IPS DF 4.7 (cell line): ENCODE measurements at regions not wholly inside any gene's neighbourhood (a gene's known extent, or its start where the extent isn't known, plus 50 kb on each side); places are given as distances from the start of the nearest gene placed in this dataset.

Source experiments
- DNase-seq: peaks from one replicate; pipeline ENCODE4 v3.0.0-alpha.2; 2013; ENCODE audit warnings: low spot score; ENCODE audit errors: extremely low read depth

DNA sequence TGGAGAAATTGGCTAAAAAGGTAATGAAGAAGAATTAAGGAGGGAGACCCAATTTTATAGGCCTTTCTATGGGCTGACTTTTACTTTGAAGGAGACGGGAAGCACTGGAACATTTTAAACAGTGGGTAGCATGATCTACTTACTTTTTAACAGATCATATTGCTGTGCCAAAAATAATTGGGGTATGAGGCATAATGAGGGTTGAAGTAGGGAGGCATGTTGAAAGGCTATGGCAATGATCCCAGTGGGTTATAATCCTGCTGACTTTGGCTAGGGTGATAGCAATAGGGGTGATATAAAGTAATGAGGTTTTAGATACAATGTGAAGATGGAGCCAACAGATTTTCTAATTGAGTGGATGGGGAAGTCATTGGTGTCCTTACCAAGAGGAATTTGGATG lies 73.2 kb downstream of the GPR37 start:
- DNase-seq: no peak

- no peak for DNase-seq
These were observed 74.8 kb downstream of the GPR37 start for GRCh38 chr7:124690840-124691239.

GRCh38 chr7:124689931-124690330 lies 75.7 kb downstream of the GPR37 start:
- DNase-seq: no peak

GRCh38 chr7:124689523-124689922 lies 76.1 kb downstream of the GPR37 start:
- no peak for DNase-seq

DNA sequence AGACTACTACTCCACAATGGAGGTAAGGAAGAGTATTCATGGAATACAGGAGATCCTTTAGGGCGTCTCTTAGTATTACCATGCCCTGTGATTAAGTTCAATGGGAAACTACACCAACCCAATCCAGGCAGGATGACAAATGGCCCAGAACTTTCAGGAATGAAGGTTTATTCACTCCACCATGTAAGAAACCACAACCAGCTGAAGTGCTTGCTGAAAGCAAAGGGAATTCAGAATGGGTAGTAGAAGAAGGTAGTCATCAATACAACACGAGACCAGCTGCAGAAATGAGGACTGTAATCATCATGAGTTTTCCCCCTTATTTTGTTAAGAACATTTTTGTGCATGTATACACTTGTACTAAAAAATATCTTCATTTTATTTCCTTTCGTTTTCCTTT lies 76.6 kb downstream of the GPR37 start:
- no peak for DNase-seq

DNA sequence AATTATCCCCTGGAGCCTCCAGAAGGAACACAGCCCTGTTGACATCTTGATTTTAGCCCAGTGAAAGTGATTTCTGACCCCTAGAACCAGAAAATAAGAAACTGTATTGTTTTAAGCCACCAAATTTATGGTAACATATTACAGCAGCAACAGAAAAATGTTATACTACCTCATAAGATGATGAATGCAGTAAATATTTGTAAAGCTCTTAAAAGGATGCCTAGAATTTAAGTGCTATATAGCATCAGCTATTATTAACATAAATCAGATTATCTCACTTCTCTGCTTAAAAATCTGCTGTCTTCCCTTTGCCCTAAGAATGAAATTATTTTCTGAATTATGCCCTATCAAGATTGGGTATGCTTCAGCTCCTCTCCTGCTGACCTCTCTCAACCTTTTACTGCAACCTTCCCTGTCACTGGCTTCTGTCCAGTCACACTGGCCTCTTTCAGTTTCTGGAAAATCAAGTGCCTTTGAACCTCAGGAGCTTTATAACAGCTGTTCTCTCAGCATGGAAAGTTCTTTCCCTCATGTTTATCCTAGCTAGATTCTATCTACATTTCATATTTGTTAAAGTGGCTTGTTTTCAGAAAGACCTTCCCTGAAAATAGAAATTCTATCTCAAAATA lies 78.9 kb downstream of the GPR37 start:
- DNase-seq: no peak

GRCh38 chr7:124681946-124682345 lies 83.6 kb downstream of the GPR37 start:
- DNase-seq: no peak

- no peak for DNase-seq
These were observed 85.3 kb downstream of the GPR37 start for GRCh38 chr7:124680304-124680703.

GRCh38 chr7:124679586-124680225 lies 85.9 kb downstream of the GPR37 start:
- no peak for DNase-seq

- DNase-seq: no peak
These were observed 86.4 kb downstream of the GPR37 start for GRCh38 chr7:124679146-124679545.

DNA sequence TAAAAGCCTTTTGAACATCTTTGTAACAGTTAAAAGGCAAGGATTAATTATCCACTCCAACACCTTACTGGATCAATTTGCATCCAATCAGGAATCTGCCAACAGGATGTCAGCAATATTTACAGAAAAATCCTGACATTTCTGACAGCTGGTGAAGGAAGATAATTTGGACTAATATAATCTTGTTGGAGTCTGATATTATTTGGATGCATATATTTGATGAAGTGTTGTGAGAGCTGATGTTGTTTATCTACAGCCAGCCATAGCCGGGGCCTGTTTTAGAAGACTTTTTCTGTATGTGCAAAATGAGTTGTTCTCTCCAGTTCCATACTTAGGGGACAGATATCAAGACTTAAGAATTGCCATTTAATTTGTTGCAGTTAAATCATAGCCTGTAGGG lies 91.1 kb downstream of the GPR37 start:
- DNase-seq: no peak

DNA sequence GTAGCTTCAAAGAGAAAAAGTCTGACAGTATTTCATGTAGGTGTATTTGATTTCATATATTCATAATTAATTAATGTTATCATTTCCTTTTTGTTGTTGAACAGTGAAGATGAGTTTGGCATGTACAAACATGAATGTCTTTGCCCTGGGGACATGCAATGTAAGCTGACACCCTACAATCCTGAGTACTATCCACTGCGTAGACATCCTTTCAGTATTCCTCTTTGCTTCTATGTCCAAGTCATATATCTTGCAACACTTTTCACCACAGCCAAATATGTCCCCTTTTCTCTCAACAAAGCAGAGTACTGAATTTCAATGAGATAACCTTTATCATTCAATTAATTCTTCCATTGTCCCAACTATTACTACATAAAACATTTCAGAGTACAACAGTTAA lies 93.6 kb downstream of the GPR37 start:
- DNase-seq: no peak

DNA sequence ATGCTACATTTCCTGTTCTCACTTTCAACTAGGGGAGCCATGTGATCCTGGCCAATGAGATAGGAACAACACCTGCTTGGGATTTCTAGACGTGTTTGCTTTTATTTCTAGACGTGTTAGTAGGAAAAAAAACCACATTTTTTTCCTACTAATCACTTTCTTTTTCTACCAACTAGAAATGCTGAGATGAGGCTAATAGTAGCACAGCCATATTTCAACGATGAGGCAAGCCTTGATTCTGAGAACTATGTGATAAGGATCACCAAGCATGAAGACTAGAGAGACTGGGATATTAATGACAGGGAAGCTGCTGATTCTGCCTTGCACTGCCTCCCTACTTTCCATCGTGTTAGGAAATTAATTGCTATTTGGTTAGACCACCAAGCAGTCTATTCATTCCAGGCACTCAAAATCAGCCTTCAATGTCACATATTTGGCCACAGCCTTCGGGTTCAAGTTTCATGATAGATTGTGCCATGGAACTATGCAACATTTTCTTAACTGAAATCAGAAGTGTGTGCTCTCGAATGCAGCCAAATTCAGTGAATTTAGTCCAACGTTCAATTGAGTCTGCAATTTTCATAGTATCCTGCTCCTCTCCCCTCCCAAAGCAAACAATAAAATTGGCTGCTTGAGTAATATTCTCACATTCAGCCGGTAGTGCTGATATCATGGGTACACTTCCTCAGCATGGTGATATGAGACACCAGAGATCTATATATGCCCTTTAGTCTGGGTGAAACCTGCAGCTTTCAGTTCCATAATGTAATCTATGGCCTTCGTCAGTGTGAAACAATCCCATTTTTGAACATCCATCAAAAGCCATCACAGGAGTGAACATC lies 98.1 kb downstream of the GPR37 start:
- DNase-seq: no peak

- no peak for DNase-seq
These were observed 102.7 kb downstream of the GPR37 start for GRCh38 chr7:124662937-124663336.

GRCh38 chr7:124662372-124662771 lies 103.2 kb downstream of the GPR37 start:
- DNase-seq: no peak

DNA sequence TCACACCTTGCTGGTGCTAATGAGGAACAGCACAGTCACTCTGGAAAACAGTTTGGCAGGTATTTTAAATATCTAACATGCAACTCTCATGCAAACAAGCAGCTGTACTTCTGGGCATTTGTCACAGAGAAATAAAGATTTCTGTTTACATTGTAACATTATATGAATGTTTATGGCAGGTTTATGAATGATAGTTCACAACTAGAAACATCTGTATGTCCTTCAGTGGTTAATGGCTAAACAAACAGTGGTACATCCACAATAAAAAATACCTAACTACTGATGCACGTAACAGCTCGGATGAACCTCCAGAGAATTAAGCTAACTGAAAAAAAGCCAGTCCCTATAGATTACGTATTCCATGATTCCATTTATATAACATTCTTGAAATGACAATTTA lies 109.6 kb downstream of the GPR37 start:
- no peak for DNase-seq

- no peak for DNase-seq
These were observed 113.4 kb downstream of the GPR37 start for GRCh38 chr7:124652237-124652636.

DNA sequence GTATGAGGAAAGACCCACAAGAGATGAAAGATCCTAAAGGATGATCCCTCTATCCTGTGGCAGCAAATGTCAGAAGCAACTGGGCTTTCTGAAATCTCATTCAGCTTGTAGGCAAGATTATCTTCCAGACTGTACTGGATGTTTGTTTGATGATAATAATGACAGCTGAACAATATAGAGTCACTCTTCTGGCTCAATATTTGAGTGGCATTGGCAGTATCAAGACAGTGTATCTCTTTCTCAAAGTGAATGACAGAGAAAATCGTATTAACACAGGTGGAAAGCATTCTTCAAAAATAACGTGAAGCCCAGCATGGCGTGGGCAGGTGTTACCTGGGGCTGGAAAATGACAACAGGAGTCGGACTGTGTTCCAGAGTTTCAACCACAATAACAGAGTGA lies 114.5 kb downstream of the GPR37 start:
- DNase-seq: no peak

- DNase-seq: no peak
These were observed 116.1 kb downstream of the GPR37 start for GRCh38 chr7:124649397-124650014.

DNA sequence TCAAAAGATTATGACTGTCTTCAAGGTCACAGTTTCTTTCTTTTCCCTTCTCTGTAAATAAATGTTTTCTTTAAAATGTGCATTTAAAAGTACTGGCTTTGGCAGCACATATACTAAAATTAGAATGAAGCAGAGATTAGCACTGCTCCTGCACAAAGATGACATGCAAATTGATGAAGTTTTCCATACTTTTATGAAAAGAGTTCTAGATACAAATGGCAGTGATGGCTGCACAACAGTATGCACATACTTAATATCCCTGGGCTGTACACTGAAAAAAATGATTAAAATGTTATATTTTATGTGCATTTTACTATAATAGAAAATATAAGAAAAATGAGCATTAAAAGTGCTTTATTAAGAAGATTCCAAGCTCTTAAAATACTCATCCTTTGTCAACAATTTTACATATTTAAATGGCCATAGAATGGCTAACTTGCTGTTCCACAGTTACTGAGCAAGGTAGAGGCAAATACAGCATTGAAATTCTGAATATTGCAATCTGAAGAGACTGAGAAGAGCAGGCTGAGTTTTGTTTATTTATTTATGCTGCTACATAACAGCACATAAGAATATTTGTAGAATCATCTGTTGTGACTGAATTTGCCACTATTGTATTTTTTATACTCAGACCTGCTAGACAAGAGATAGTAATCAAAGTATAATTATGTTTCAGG lies 117.8 kb downstream of the GPR37 start:
- DNase-seq: no peak

DNA sequence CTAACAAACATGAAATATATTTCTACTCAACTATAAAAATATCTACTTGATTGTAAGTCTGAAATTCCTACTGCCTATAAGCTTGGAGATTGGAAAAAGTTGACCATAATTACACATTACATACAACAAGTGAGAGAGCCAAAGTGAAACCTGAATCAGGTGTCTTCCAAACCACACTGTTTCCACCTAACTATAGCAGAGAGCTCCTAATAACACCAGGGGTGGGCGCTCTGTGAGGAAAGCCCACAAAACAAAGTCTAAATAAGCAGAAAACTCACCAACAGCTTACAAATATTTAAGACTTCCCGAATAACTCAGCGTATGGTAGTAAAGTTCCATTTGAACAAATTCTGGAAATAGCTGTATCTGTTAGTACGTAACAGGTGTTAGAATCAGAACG lies 119.9 kb downstream of the GPR37 start:
- DNase-seq: no peak
